HCT116 (cell line): ENCODE measurements at regions not wholly inside any gene's neighbourhood (a gene's known extent, or its start where the extent isn't known, plus 50 kb on each side); places are given as distances from the start of the nearest gene placed in this dataset.

Experiments
- ATAC-seq: fragments of 200-7000 bp; cut with Tn5 transposase; 2 replicates; pipeline ENCODE4 v1.9.1; 2020; ENCODE audit warnings: mild to moderate bottlenecking, moderate library complexity
- BruUV-seq: library from RNA; stranded (reverse); fragments of 400-500 nt; replicated peaks from 2 replicates; lab custom pipeline; 2021; lab: Mats Ljungman, UMichigan
- CTCF ChIA-PET: fragments of 300-600 bp; sonication (Branson Sonifier 250); formaldehyde crosslinking; loops from one replicate; lab custom pipeline; 2021; ENCODE audit warnings: antibody characterized with exemption; lab: Charles Lee
- POLR2A ChIA-PET: fragments of 300-600, 350-600 bp; sonication (Branson Sonifier 250); formaldehyde crosslinking; loops from one replicate; lab custom pipeline; 2021; ENCODE audit warnings: antibody characterized with exemption; lab: Charles Lee
- RAD21 ChIA-PET, 2 experiments: fragments of 300-600 bp; sonication (Branson Sonifier 250); formaldehyde crosslinking; loops; one replicate each; lab custom pipeline; 2023; ENCODE audit warnings: low total read pairs in 2 of 2; ENCODE audit not compliant: uncharacterized antibody in 2 of 2, unreplicated experiment in 2 of 2, low non-redundant PET in 1 of 2; lab: Charles Lee
- DNase-seq: peaks from one replicate; pipeline ENCODE4 v3.0.0-alpha.2; 2010; ENCODE audit warnings: low read depth, low spot score
- H2AFZ ChIP-seq: fragments of 200-600 bp; shearing (Covaris generic), sonication (generic); 2 replicates; pipeline ENCODE4 v1.6.1; 2017; ENCODE audit warnings: low read depth, mixed run types, mixed read lengths, antibody characterized with exemption, low read length; ENCODE audit not compliant: poor library complexity, severe bottlenecking
- H3K27ac ChIP-seq: 2 replicates; pipeline ENCODE4 v1.5.1; 2012; ENCODE audit warnings: low read depth, low read length
- H3K27me3 ChIP-seq: fragments of 200-600 bp; sonication (generic); 2 replicates; pipeline ENCODE4 v1.6.1; 2016; ENCODE audit warnings: mixed run types, low read length, mixed read lengths; ENCODE audit not compliant: insufficient read depth
- H3K36me3 ChIP-seq, 2 experiments: fragments of 200-500 bp in 1 of 2; fragments of 200-600 bp in 1 of 2; sonication (Bioruptor generic) in 1 of 2; sonication (generic) in 1 of 2; 2 replicates each; pipeline versions ENCODE4 v1.5.1 to v1.6.1; 2014 to 2016; ENCODE audit warnings: low read length in 2 of 2, inconsistent platforms in 1 of 2, mixed read lengths in 1 of 2, mixed run types in 1 of 2; ENCODE audit not compliant: insufficient read depth in 2 of 2, control insufficient read depth in 1 of 2
- H3K4me1 ChIP-seq, 2 experiments: fragments of 200-600 bp in 1 of 2; sonication (generic) in 1 of 2; 2 replicates each; pipeline versions ENCODE4 v1.5.1 to v1.6.1; 2012 to 2017; ENCODE audit warnings: low read length in 2 of 2, inconsistent platforms in 1 of 2, mild to moderate bottlenecking in 1 of 2, mixed read lengths in 1 of 2, mixed run types in 1 of 2, moderate library complexity in 1 of 2; ENCODE audit not compliant: insufficient read depth in 2 of 2, control insufficient read depth in 1 of 2
- H3K4me2 ChIP-seq: fragments of 200-600 bp; sonication (generic); 2 replicates; pipeline ENCODE4 v1.6.1; 2017; ENCODE audit warnings: mixed run types, low read length, mixed read lengths
- H3K4me3 ChIP-seq, 2 experiments: fragments of 200-600 bp in 1 of 2; sonication (generic) in 1 of 2; replicated peaks in 1 of 2; 2 replicates each; pipeline ENCODE4 v1.5.1; 2011 to 2016; ENCODE audit warnings: low read length in 2 of 2, control low read depth in 1 of 2, low read depth in 1 of 2, mild to moderate bottlenecking in 1 of 2, mixed read lengths in 1 of 2, mixed run types in 1 of 2
- H3K79me2 ChIP-seq: fragments of 200-600 bp; sonication (generic); 2 replicates; pipeline ENCODE4 v1.6.1; 2017; ENCODE audit warnings: mild to moderate bottlenecking, mixed run types, low read length, moderate library complexity, mixed read lengths; ENCODE audit not compliant: insufficient read depth
- H3K9ac ChIP-seq: fragments of 200-600 bp; sonication (generic); 2 replicates; pipeline ENCODE4 v1.6.1; 2016; ENCODE audit warnings: low read length, mixed read lengths
- H3K9me2 ChIP-seq: fragments of 200-600 bp; sonication (generic), shearing (Covaris generic); 2 replicates; pipeline ENCODE4 v1.6.1; 2017; ENCODE audit warnings: mixed run types, mild to moderate bottlenecking, moderate library complexity; ENCODE audit not compliant: insufficient read depth
- H3K9me3 ChIP-seq, 2 experiments: fragments of 200-500 bp in 1 of 2; fragments of 200-600 bp in 1 of 2; sonication (Bioruptor generic) in 1 of 2; sonication (generic) in 1 of 2; 2 replicates each; pipeline ENCODE4 v1.6.1; 2014 to 2017; ENCODE audit warnings: low read length in 2 of 2, mixed read lengths in 2 of 2, inconsistent platforms in 1 of 2, low read depth in 1 of 2, mild to moderate bottlenecking in 1 of 2, mixed run types in 1 of 2, moderate library complexity in 1 of 2; ENCODE audit not compliant: control insufficient read depth in 1 of 2, insufficient read depth in 1 of 2
- H4K20me1 ChIP-seq: fragments of 200-600 bp; sonication (generic), shearing (Covaris generic); 2 replicates; pipeline ENCODE4 v1.6.1; 2017; ENCODE audit warnings: mixed run types, mild to moderate bottlenecking, moderate library complexity; ENCODE audit not compliant: insufficient read depth
- CBX3 ChIP-seq: IDR thresholded peaks from 2 replicates; pipeline ENCODE4 v1.6.1; 2012; ENCODE audit warnings: low read depth
- CEBPB ChIP-seq: IDR thresholded peaks from 2 replicates; pipeline ENCODE4 v1.6.1; 2012; ENCODE audit warnings: low read depth
- CTCF ChIP-seq, 3 experiments: fragments of 200-600 bp in 1 of 3; sonication (generic) in 1 of 3; IDR thresholded peaks in 2 of 3; conservative IDR thresholded peaks in 1 of 3; 2 replicates each; pipeline ENCODE4 v1.5.1; 2012 to 2017; ENCODE audit warnings: low read depth in 2 of 3, low read length in 2 of 3, antibody characterized with exemption in 1 of 3, borderline replicate concordance in 1 of 3, control low read depth in 1 of 3, mild to moderate bottlenecking in 1 of 3, mixed read lengths in 1 of 3, mixed run types in 1 of 3, moderate library complexity in 1 of 3; ENCODE audit not compliant: insufficient read depth in 1 of 3
- EGR1 ChIP-seq: IDR thresholded peaks from 2 replicates; pipeline ENCODE4 v1.6.1; 2012; ENCODE audit warnings: low read depth
- EZH2 ChIP-seq: fragments of 200-600 bp; sonication (generic); IDR thresholded peaks from 2 replicates; pipeline ENCODE4 v1.6.1; 2017; ENCODE audit warnings: antibody characterized with exemption, mixed run types
- EZH2phosphoT487 ChIP-seq: fragments of 200-600 bp; IDR thresholded peaks from 2 replicates; pipeline ENCODE4 v1.6.1; 2018; ENCODE audit warnings: antibody characterized with exemption, borderline replicate concordance
- FOSL1 ChIP-seq: IDR thresholded peaks from 2 replicates; pipeline ENCODE4 v1.6.1; 2012; ENCODE audit warnings: low read depth
- JUND ChIP-seq: IDR thresholded peaks from 2 replicates; pipeline ENCODE4 v1.6.1; 2012
- POLR2A ChIP-seq: IDR thresholded peaks from 2 replicates; pipeline ENCODE4 v1.7.0; 2011; ENCODE audit warnings: borderline replicate concordance; ENCODE audit not compliant: insufficient read depth, insufficient read length; ENCODE audit errors: extremely low read depth
- POLR2AphosphoS5 ChIP-seq: IDR thresholded peaks from 2 replicates; pipeline ENCODE4 v1.6.1; 2011; ENCODE audit warnings: mild to moderate bottlenecking, low read depth, low read length, moderate library complexity
- REST ChIP-seq: IDR thresholded peaks from 2 replicates; pipeline ENCODE4 v1.6.1; 2012; ENCODE audit warnings: low read depth
- SIN3A ChIP-seq: IDR thresholded peaks from 2 replicates; pipeline ENCODE4 v1.6.1; 2012; ENCODE audit warnings: low read depth
- SRF ChIP-seq: IDR thresholded peaks from 2 replicates; pipeline ENCODE4 v1.6.1; 2012; ENCODE audit warnings: low read depth
- YY1 ChIP-seq: IDR thresholded peaks from 2 replicates; pipeline ENCODE4 v1.6.1; 2011; ENCODE audit warnings: low read length, low read depth, moderate library complexity, mild to moderate bottlenecking; ENCODE audit not compliant: insufficient replicate concordance; ENCODE audit errors: extremely low read depth
- ZBTB33 ChIP-seq: IDR thresholded peaks from 2 replicates; pipeline ENCODE4 v1.6.1; 2011; ENCODE audit warnings: mild to moderate bottlenecking, low read length, moderate library complexity; ENCODE audit not compliant: insufficient replicate concordance; ENCODE audit errors: extremely low read depth
- ZFX ChIP-seq: fragments of 450-650 bp; IDR thresholded peaks from 2 replicates; pipeline ENCODE4 v1.6.1; 2017
- ZNF274 ChIP-seq: fragments of 200-500 bp; sonication (Bioruptor generic); IDR thresholded peaks from 2 replicates; pipeline ENCODE4 v1.6.1; 2014; ENCODE audit warnings: mild to moderate bottlenecking, low read depth, low read length, inconsistent platforms
- intact Hi-C: fragments of 100-400 bp; cut with micrococcal nuclease; formaldehyde crosslinking; loops from 2 replicates; pipeline ENCODE4 v1.10.0; 2022

GRCh38 chr11:91946397-91946951 lies 278.1 kb upstream of the FAT3 start:
- Histone ChIP-seq H3K36me3 (no peaks in the 10 kb centered on the region), H3K4me1 (no peaks in the 10 kb centered on the region), H3K9ac (no peak overlapping the region), H3K27me3 (no peaks in the 10 kb centered on the region), H3K9me2 (no peaks in the 10 kb centered on the region), H4K20me1 (no peaks in the 10 kb centered on the region), H3K79me2 (no peaks in the 10 kb centered on the region), H3K27ac (no peak overlapping the region), H3K4me2 (no peak overlapping the region), H3K4me3 (no peak overlapping the region), H2AFZ (no peak overlapping the region), H3K9me3 (peaks cover 3 to 31% of the 10 kb centered on the region in 2 experiments; a peak in 2 of 4 replicates)
- CTCF ChIA-PET: no interaction called here
- RAD21 ChIA-PET: no interaction called here
- BruUV-seq: no TSS peak
- ATAC-seq (no peak), DNase-seq (no peak)
- intact Hi-C loops: no loop called here
- POLR2A ChIA-PET: no interaction called here
- TF ChIP-seq CBX3 (no peak), EZH2phosphoT487 (no peak), CTCF (IDR thresholded peaks at IDR 0.05 in 2 of 3, conservative IDR thresholded peaks at IDR 0.05 in 1 of 3; ENCODE audit: borderline replicate concordance in 1 of 3, insufficient read depth in 1 of 3, low read depth in 2 of 3, low read length in 2 of 3) (no peak), POLR2A (no peak), POLR2AphosphoS5 (no peak), SRF (no peak), SIN3A (no peak), FOSL1 (no peak), ZBTB33 (no peak), ZNF274 (no peak), CEBPB (no peak), YY1 (no peak), EGR1 (no peak), EZH2 (no peak), REST (no peak), ZFX (no peak), JUND (no peak)
